ENCODE measurements at regions not wholly inside any gene's neighbourhood (a gene's known extent, or its start where the extent isn't known, plus 50 kb on each side); places are given as distances from the start of the nearest gene placed in this dataset.

- Histone ChIP-seq H3K4me3 (no peak overlapping the region), H3K36me3 (no peaks in the 10 kb centered on the region), H3K9me3 (no peaks in the 10 kb centered on the region), H3K4me1 (no peaks in the 10 kb centered on the region), H3K27me3 (no peaks in the 10 kb centered on the region), H3K27ac (no peak overlapping the region)
- WGBS, 2 donors: 86 to 88% methylated on average over 6 of the region's 6 CpGs
- intact Hi-C loops (cut with DNase I): loop anchor here in 2 of 3 donors (5.0 to 10.0 kb wide), 2 partner anchors 148 to 151 kb away; no protein-coding TSS in a partner anchor
- no peak for FAIRE-seq
- TF ChIP-seq, protein P1, sequence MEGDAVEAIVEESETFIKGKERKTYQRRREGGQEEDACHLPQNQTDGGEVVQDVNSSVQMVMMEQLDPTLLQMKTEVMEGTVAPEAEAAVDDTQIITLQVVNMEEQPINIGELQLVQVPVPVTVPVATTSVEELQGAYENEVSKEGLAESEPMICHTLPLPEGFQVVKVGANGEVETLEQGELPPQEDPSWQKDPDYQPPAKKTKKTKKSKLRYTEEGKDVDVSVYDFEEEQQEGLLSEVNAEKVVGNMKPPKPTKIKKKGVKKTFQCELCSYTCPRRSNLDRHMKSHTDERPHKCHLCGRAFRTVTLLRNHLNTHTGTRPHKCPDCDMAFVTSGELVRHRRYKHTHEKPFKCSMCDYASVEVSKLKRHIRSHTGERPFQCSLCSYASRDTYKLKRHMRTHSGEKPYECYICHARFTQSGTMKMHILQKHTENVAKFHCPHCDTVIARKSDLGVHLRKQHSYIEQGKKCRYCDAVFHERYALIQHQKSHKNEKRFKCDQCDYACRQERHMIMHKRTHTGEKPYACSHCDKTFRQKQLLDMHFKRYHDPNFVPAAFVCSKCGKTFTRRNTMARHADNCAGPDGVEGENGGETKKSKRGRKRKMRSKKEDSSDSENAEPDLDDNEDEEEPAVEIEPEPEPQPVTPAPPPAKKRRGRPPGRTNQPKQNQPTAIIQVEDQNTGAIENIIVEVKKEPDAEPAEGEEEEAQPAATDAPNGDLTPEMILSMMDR (IDR thresholded peaks at IDR 0.05): no peak
- ATAC-seq: no peak
- peak in 1 of 6 donors; percentile 11 for DNase-seq
Measured at GRCh38 chr7:131655447-131655846, 99.0 kb upstream of the PODXL start.

GRCh38 chr7:131654668-131655326 is 98.4 kb upstream of the PODXL start:
- WGBS, 2 donors: 25 to 27% methylated on average over 19 of the region's 19 CpGs
- Histone ChIP-seq H3K27me3 (no peaks in the 10 kb centered on the region), H3K9me3 (no peaks in the 10 kb centered on the region), H3K4me3 (no peak overlapping the region), H3K36me3 (no peaks in the 10 kb centered on the region), H3K4me1 (no peaks in the 10 kb centered on the region), H3K27ac (no peak overlapping the region)
- ATAC-seq (peak; percentile 97 to 99 (median 98)), FAIRE-seq (no peak), DNase-seq (peak; percentile 70 to 99 (median 87))
- TF ChIP-seq, protein P1 (IDR thresholded peaks at IDR 0.05): peak; percentile 81 to 91 (median 88)
- intact Hi-C loops (cut with DNase I): loop anchor here (5.0 to 10.0 kb wide), 2 partner anchors 147 to 150 kb away; no protein-coding TSS in a partner anchor

- Histone ChIP-seq H3K36me3 (no peaks in the 10 kb centered on the region), H3K27me3 (no peaks in the 10 kb centered on the region), H3K27ac (no peak overlapping the region), H3K9me3 (no peaks in the 10 kb centered on the region), H3K4me1 (no peaks in the 10 kb centered on the region), H3K4me3 (no peak overlapping the region)
- intact Hi-C loops (cut with DNase I): loop anchor here in 2 of 3 donors (5.0 to 10.0 kb wide), 2 partner anchors 147 to 149 kb away; no protein-coding TSS in a partner anchor
- ATAC-seq: no peak
- FAIRE-seq: no peak
- 80 to 88% methylated on average over 1 of the region's 1 CpG for WGBS, 2 donors
- TF ChIP-seq, protein P1 (IDR thresholded peaks at IDR 0.05): no peak
- DNase-seq: no peak
Measured at GRCh38 chr7:131654249-131654558, 97.8 kb upstream of the PODXL start.

GRCh38 chr7:131653418-131654248 is 97.2 kb upstream of the PODXL start:
- H3K36me3 ChIP-seq: no peaks in the 10 kb centered on the region
- H3K27ac ChIP-seq: no peak overlapping the region
- ATAC-seq (no peak), DNase-seq (no peak), FAIRE-seq (no peak)
- no peaks in the 10 kb centered on the region for H3K4me1 ChIP-seq
- intact Hi-C loops (cut with DNase I): loop anchor here in 2 of 3 donors (5.0 to 10.0 kb wide), 2 partner anchors 146 to 149 kb away; no protein-coding TSS in a partner anchor
- H3K4me3 ChIP-seq: no peak overlapping the region
- no peaks in the 10 kb centered on the region for H3K27me3 ChIP-seq
- TF ChIP-seq, protein P1 (IDR thresholded peaks at IDR 0.05): no peak
- WGBS, 2 donors: 68 to 85% methylated on average over 12 of the region's 12 CpGs
- no peaks in the 10 kb centered on the region for H3K9me3 ChIP-seq

Measured in pancreas (tissue), 10 donors.